Adipocyte (in vitro differentiated cells): ENCODE measurements at regions not wholly inside any gene's neighbourhood (a gene's known extent, or its start where the extent isn't known, plus 50 kb on each side); places are given as distances from the start of the nearest gene placed in this dataset.
A peak's percentile ranks its signal among the peaks of the same experiment; 100 is the strongest.

ENCODE experiments used
- DNase-seq: peaks from one replicate; pipeline ENCODE4 v3.0.0-alpha.2; 2015; ENCODE audit warnings: low read depth
- H3K27me3 ChIP-seq: replicated peaks from 2 replicates; pipeline ENCODE4 v1.7.0; 2013; ENCODE audit warnings: mild to moderate bottlenecking, low read length, moderate library complexity; ENCODE audit not compliant: control insufficient read depth, insufficient read depth
- H3K36me3 ChIP-seq: 2 replicates; pipeline ENCODE4 v1.7.0; 2013; ENCODE audit warnings: low read length, mild to moderate bottlenecking, moderate library complexity; ENCODE audit not compliant: control insufficient read depth, insufficient read depth, severe bottlenecking
- H3K4me1 ChIP-seq: 2 replicates; pipeline ENCODE4 v1.7.0; 2013; ENCODE audit warnings: mild to moderate bottlenecking, low read length, moderate library complexity; ENCODE audit not compliant: control insufficient read depth, insufficient read depth
- H3K4me3 ChIP-seq: 2 replicates; pipeline ENCODE4 v1.7.0; 2013; ENCODE audit warnings: mild to moderate bottlenecking, low read length, moderate library complexity
- H3K9ac ChIP-seq: 2 replicates; pipeline ENCODE4 v1.7.0; 2013; ENCODE audit warnings: mild to moderate bottlenecking, low read length, moderate library complexity
- H3K9me3 ChIP-seq: 2 replicates; pipeline ENCODE4 v1.7.0; 2013; ENCODE audit warnings: mild to moderate bottlenecking, low read length, moderate library complexity; ENCODE audit not compliant: control insufficient read depth

GRCh38 chr7:84497873-84498272 lies 303.3 kb upstream of the SEMA3A start:
- no peaks in the 10 kb centered on the region for H3K9me3 ChIP-seq
- no peak overlapping the region for H3K9ac ChIP-seq
- no peaks in the 10 kb centered on the region for H3K27me3 ChIP-seq
- no peaks in the 10 kb centered on the region for H3K36me3 ChIP-seq
- H3K4me1 ChIP-seq: peaks cover 27% of the 10 kb centered on the region
- H3K4me3 ChIP-seq: no peak overlapping the region
- no peak for DNase-seq

GRCh38 chr7:84495128-84495527 lies 300.5 kb upstream of the SEMA3A start:
- H3K4me3 ChIP-seq: no peak overlapping the region
- H3K9me3 ChIP-seq: no peaks in the 10 kb centered on the region
- H3K4me1 ChIP-seq: peaks cover 31% of the 10 kb centered on the region
- H3K27me3 ChIP-seq: no peaks in the 10 kb centered on the region
- no peak overlapping the region for H3K9ac ChIP-seq
- peak; percentile 16 for DNase-seq
- H3K36me3 ChIP-seq: no peaks in the 10 kb centered on the region

DNA sequence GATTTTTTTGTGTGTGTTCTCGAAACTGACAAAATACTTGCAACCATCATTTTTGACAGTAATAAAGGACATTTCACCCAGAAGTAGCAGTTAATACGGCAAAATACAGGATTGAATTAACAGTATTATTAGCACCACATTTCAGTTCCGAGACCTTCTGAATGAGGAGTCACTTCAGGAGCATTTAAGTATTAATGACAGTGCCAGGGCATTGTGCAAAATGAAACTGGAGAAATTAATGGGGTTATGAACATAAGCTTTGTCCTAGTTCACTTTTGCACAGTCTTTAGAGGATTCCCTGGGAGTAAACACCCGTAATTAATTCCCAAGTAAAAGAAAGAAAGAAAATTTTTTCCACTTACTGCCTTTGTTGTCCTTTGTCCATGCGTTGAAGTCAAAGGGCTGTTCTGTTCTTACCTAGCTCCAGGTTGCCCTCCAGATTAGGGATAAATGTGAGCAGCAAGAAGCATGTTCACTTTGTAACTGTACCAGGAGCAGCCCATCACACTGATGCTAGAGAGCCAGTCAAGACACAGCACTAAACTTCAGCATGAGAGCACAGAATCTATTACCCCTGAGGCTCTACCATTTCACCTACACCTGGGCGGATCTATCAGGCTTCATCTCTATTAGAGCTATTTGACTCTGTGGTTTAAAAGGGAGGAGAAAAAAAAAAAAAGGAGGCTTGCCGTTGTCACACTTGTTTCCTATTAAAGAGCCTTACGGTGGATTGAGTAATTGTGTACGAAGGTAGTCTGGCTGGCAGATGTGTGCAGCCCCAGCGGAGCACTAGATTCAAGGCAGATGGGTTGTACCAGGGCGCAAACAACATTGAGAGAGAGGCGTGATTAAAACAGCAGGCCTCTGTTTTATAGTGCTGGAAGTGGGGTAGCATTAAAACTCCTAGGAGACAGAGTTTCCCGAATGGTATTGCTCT lies 297.8 kb upstream of the SEMA3A start:
- Histone ChIP-seq H3K27me3 (no peaks in the 10 kb centered on the region), H3K36me3 (no peaks in the 10 kb centered on the region), H3K4me1 (peaks cover 23% of the 10 kb centered on the region), H3K9ac (peak overlapping the region; percentile 82), H3K9me3 (no peaks in the 10 kb centered on the region), H3K4me3 (peak overlapping the region; percentile 81)
- no peak for DNase-seq

- Histone ChIP-seq H3K36me3 (no peaks in the 10 kb centered on the region), H3K27me3 (no peaks in the 10 kb centered on the region), H3K9ac (peak overlapping the region; percentile 82), H3K4me3 (peak overlapping the region; percentile 81), H3K4me1 (peaks cover 23% of the 10 kb centered on the region), H3K9me3 (no peaks in the 10 kb centered on the region)
- no peak for DNase-seq
Measured at GRCh38 chr7:84490661-84491060, 296.1 kb upstream of the SEMA3A start.

- no peaks in the 10 kb centered on the region for H3K9me3 ChIP-seq
- no peaks in the 10 kb centered on the region for H3K27me3 ChIP-seq
- H3K9ac ChIP-seq: no peak overlapping the region
- H3K4me1 ChIP-seq: no peaks in the 10 kb centered on the region
- H3K4me3 ChIP-seq: no peak overlapping the region
- no peaks in the 10 kb centered on the region for H3K36me3 ChIP-seq
- peak; percentile 22 for DNase-seq
Measured at GRCh38 chr7:84484502-84485079, 290.0 kb upstream of the SEMA3A start.

DNA sequence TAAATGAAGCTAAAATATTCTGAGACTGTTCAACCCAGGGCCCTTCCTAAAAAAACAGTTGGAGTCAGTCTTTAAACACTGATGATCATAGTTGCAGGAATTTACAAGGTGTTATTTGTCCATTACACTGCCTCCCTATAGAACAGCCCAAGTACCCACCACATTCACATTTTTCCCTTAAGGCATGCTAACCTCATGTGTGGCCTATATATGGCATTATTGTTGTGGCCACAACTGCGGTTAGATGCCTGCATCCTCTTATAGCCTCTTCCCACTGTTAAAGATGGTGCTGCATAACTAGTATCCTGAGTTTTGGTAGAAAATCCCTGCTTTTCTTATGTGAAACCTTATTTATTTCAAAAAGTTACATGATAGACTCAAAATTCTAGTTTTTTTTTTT lies 287.9 kb upstream of the SEMA3A start:
- H3K9me3 ChIP-seq: no peaks in the 10 kb centered on the region
- H3K27me3 ChIP-seq: no peaks in the 10 kb centered on the region
- H3K9ac ChIP-seq: no peak overlapping the region
- H3K4me3 ChIP-seq: no peak overlapping the region
- no peaks in the 10 kb centered on the region for H3K36me3 ChIP-seq
- no peaks in the 10 kb centered on the region for H3K4me1 ChIP-seq
- DNase-seq: no peak

DNA sequence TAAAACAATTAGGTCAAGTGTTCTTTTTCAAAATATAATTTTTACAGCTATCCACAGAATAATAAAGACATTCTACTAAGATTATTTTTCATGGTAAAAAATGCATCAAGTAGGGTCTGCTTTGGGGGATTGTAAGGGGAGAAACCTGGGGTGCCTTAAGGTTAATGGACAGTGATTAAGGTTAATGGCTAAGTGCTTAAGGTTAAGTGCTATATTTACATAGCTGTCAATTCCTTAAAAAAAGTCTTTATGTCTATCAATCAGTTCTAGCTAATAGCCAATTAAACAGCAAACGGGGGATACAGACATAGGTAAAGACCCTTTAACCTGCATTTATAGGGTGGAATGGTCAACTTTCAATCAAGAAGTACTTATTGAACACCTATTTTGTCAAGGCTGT lies 284.5 kb upstream of the SEMA3A start:
- no peaks in the 10 kb centered on the region for H3K27me3 ChIP-seq
- H3K4me3 ChIP-seq: no peak overlapping the region
- no peaks in the 10 kb centered on the region for H3K9me3 ChIP-seq
- no peak for DNase-seq
- no peaks in the 10 kb centered on the region for H3K4me1 ChIP-seq
- H3K9ac ChIP-seq: no peak overlapping the region
- H3K36me3 ChIP-seq: no peaks in the 10 kb centered on the region

DNA sequence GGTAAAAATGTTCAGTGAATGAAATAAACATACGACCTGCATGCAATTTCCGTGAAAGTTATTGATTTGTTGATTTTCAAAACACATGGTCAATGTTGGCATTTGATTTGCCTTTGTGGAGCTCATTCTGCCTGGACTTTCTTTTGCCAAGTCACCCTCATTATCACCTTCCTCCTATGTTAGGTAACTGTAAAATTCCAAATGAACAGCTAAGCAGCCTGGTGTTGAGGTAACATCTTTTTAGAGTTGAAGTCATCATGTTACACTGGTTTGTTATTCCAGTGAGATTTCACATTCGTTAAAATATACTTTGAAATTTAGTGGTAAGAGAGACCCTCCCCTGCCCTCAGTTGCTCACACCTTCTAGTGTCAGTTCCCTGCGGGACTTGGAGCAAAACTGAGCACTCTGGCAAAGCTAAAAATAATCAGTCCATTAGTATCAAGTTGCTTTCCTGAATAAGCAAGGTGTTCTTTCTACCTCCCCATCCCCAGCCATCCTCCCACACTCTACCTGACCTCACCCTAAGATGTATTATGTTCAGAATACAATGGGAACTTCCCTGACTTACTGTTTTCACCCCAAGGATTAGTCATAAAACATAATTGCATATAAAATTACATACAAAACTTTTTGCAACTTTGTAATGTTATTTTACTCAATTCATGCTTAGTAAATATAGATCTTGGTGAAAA lies 283.3 kb upstream of the SEMA3A start:
- no peaks in the 10 kb centered on the region for H3K27me3 ChIP-seq
- no peaks in the 10 kb centered on the region for H3K4me1 ChIP-seq
- H3K36me3 ChIP-seq: no peaks in the 10 kb centered on the region
- H3K9me3 ChIP-seq: no peaks in the 10 kb centered on the region
- DNase-seq: no peak
- no peak overlapping the region for H3K9ac ChIP-seq
- H3K4me3 ChIP-seq: no peak overlapping the region

DNA sequence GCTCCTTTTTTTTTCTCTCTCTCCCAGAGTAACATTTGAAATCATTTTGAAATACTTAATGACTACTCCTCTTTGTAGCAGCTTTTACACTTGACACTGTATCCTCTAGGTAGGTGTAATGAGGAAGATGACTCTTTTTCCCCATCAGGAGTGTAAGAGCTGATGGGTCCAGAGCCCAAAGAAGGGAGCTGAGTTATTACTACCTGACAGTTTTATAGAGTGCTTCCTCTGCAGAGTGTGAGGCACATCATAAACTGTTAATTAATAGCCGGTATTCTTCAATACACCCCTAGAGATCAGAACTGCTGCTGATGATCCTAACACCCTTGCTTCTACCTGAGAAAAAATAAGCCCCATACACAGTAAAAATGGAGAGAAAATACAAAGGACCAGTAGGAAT lies 279.8 kb upstream of the SEMA3A start:
- DNase-seq: no peak

DNA sequence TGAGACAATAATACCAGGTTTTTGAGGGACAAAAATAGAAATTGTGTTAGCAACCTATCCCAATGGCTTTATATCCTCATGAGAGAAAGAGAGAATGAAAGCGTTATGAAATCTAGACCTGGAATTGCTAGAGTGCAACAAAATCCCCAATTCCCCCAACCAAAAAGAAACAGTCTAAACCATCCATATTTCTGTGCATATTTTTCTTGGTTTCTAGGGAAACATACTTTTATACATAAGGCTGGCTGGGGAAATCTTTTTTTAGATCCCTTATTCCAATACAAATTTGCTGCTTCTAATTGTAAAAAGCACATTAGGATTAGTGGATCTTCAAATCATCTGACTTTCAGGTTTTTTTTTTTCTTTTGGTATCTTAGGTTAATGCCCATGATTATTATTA lies 277.0 kb upstream of the SEMA3A start:
- DNase-seq: no peak
- no peaks in the 10 kb centered on the region for H3K9me3 ChIP-seq
- no peaks in the 10 kb centered on the region for H3K36me3 ChIP-seq
- H3K9ac ChIP-seq: no peak overlapping the region
- no peak overlapping the region for H3K4me3 ChIP-seq
- H3K4me1 ChIP-seq: no peaks in the 10 kb centered on the region
- H3K27me3 ChIP-seq: no peaks in the 10 kb centered on the region

More for the DNA sequence above, 279.8 kb upstream of the SEMA3A start:
- H3K27me3 ChIP-seq: no peaks in the 10 kb centered on the region
- H3K9ac ChIP-seq: no peak overlapping the region
- no peaks in the 10 kb centered on the region for H3K9me3 ChIP-seq
- no peak overlapping the region for H3K4me3 ChIP-seq
- no peaks in the 10 kb centered on the region for H3K36me3 ChIP-seq
- no peaks in the 10 kb centered on the region for H3K4me1 ChIP-seq

DNA sequence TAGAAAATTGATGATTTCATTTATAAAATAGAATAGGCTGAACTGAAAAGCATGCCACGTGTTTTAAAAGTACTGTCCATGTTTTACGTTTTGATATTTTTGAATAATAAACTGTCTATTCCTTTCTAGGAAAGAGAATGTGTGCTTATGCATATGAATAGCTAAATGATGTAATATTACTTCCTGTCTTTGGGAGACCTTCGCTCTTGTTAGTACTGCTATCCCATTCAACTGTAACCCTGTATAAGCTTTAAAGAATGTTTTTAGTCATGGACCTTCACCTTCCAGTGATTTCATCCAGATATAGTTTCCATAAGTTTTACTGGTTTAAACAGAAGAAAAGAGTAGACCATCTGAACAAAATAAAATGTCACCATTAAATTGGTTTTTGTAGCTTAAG lies 274.4 kb upstream of the SEMA3A start:
- H3K4me3 ChIP-seq: no peak overlapping the region
- DNase-seq: no peak
- no peaks in the 10 kb centered on the region for H3K27me3 ChIP-seq
- H3K9me3 ChIP-seq: no peaks in the 10 kb centered on the region
- no peaks in the 10 kb centered on the region for H3K36me3 ChIP-seq
- H3K4me1 ChIP-seq: no peaks in the 10 kb centered on the region
- no peak overlapping the region for H3K9ac ChIP-seq
